HEK293 (cell line): ENCODE measurements at regions not wholly inside any gene's neighbourhood (a gene's known extent, or its start where the extent isn't known, plus 50 kb on each side); places are given as distances from the start of the nearest gene placed in this dataset.

ENCODE experiments used
- CTCF ChIA-PET: fragments of 350-600 bp; formaldehyde crosslinking; extraction: SDS; loops from one replicate; lab custom pipeline; 2021; ENCODE audit warnings: antibody characterized with exemption; lab: Yijun Ruan, JAX
- POLR2A ChIA-PET: fragments of 300-600 bp; formaldehyde crosslinking; extraction: SDS; loops from one replicate; lab custom pipeline; 2020; ENCODE audit warnings: antibody characterized with exemption, inconsistent platforms; lab: Yijun Ruan, JAX
- H3K27ac ChIP-seq: fragments of 200-500 bp; sonication (Bioruptor generic); 2 replicates; pipeline ENCODE4 v1.5.1; 2014; ENCODE audit warnings: low read depth, low read length, control low read depth, inconsistent platforms; ENCODE audit errors: extremely low read depth
- H3K36me3 ChIP-seq, 2 experiments: fragments of 200-500 bp in 1 of 2; sonication (Bioruptor generic) in 1 of 2; 1 replicate in 1 of 2; 2 replicates in 1 of 2; pipeline ENCODE4 v1.5.1; 2014 to 2017; ENCODE audit warnings: inconsistent platforms in 2 of 2, low read length in 2 of 2; ENCODE audit not compliant: control insufficient read depth in 2 of 2, insufficient read depth in 1 of 2
- H3K4me1 ChIP-seq: fragments of 200-500 bp; sonication (Bioruptor generic); 2 replicates; pipeline ENCODE4 v1.5.1; 2014; ENCODE audit warnings: mild to moderate bottlenecking, low read length, inconsistent platforms; ENCODE audit not compliant: control insufficient read depth, insufficient read depth
- H3K4me3 ChIP-seq: 2 replicates; pipeline ENCODE4 v1.5.1; 2011; ENCODE audit warnings: low read depth, mild to moderate bottlenecking, control low read depth, low read length, moderate library complexity
- H3K9me3 ChIP-seq: fragments of 200-500 bp; sonication (Bioruptor generic); 2 replicates; pipeline ENCODE4 v1.5.1; 2014; ENCODE audit warnings: low read depth, low read length, inconsistent platforms; ENCODE audit not compliant: control insufficient read depth, insufficient read depth
- GLI2 ChIP-seq: fragments of 450-650 bp; formaldehyde crosslinking; IDR thresholded peaks from 2 replicates; pipeline ENCODE4; 2017; ENCODE audit warnings: missing biosample characterization, missing genetic modification characterization, low read depth, borderline replicate concordance
- GLI4 ChIP-seq: fragments of 450-650 bp; formaldehyde crosslinking; IDR thresholded peaks from 2 replicates; pipeline ENCODE4 v1.5.1; 2016; ENCODE audit warnings: missing biosample characterization, missing genetic modification characterization
- HIC1 ChIP-seq: fragments of 450-650 bp; formaldehyde crosslinking; IDR thresholded peaks from 2 replicates; pipeline ENCODE4 v1.5.1; 2016; ENCODE audit warnings: missing biosample characterization, missing genetic modification characterization
- KLF10 ChIP-seq: fragments of 450-650 bp; IDR thresholded peaks from 2 replicates; pipeline ENCODE4 v1.5.1; 2018; ENCODE audit warnings: missing biosample characterization, mild to moderate bottlenecking, missing genetic modification characterization
- KLF9 ChIP-seq: fragments of 450-650 bp; formaldehyde crosslinking; IDR thresholded peaks from 2 replicates; pipeline ENCODE4 v1.5.1; 2016; ENCODE audit warnings: missing biosample characterization, missing genetic modification characterization, low read depth
- OSR2 ChIP-seq: fragments of 450-650 bp; formaldehyde crosslinking; IDR thresholded peaks from 2 replicates; pipeline ENCODE4 v1.5.1; 2016; ENCODE audit warnings: missing biosample characterization, missing genetic modification characterization
- PBX3 ChIP-seq: sonication (generic); formaldehyde crosslinking; IDR thresholded peaks from 2 replicates; pipeline ENCODE4 v1.8.1; 2022; ENCODE audit warnings: mild to moderate bottlenecking, moderate library complexity, missing genetic modification reagents
- PRDM10 ChIP-seq: fragments of 450-650 bp; formaldehyde crosslinking; IDR thresholded peaks from 2 replicates; pipeline ENCODE4 v1.5.1; 2016; ENCODE audit warnings: missing biosample characterization, missing genetic modification characterization
- SP2 ChIP-seq: fragments of 450-650 bp; formaldehyde crosslinking; IDR thresholded peaks from 2 replicates; pipeline ENCODE4 v1.5.1; 2016; ENCODE audit warnings: missing biosample characterization, missing genetic modification characterization
- TRIM28 ChIP-seq: IDR thresholded peaks from 2 replicates; pipeline ENCODE4 v1.6.1; 2011; ENCODE audit warnings: low read length, control low read depth, borderline replicate concordance
- ZBTB20 ChIP-seq: fragments of 450-650 bp; formaldehyde crosslinking; IDR thresholded peaks from 2 replicates; pipeline ENCODE4 v1.5.1; 2016; ENCODE audit warnings: missing biosample characterization, missing genetic modification characterization
- ZBTB21 ChIP-seq: fragments of 450-650 bp; formaldehyde crosslinking; IDR thresholded peaks from 2 replicates; pipeline ENCODE4 v1.5.1; 2017; ENCODE audit warnings: missing biosample characterization, missing genetic modification characterization
- ZBTB8A ChIP-seq: fragments of 450-650 bp; formaldehyde crosslinking; IDR thresholded peaks from 2 replicates; pipeline ENCODE4 v1.5.1; 2016; ENCODE audit warnings: missing biosample characterization, missing genetic modification characterization
- ZFP41 ChIP-seq: fragments of 450-650 bp; formaldehyde crosslinking; IDR thresholded peaks from 2 replicates; pipeline ENCODE4 v1.5.1; 2016; ENCODE audit warnings: missing biosample characterization, missing genetic modification characterization, borderline replicate concordance
- ZNF18 ChIP-seq: fragments of 450-650 bp; formaldehyde crosslinking; IDR thresholded peaks from 2 replicates; pipeline ENCODE4 v1.5.1; 2016; ENCODE audit warnings: missing biosample characterization, missing genetic modification characterization
- ZNF37A ChIP-seq: fragments of 450-650 bp; IDR thresholded peaks from 2 replicates; pipeline ENCODE4 v1.5.1; 2018; ENCODE audit warnings: missing biosample characterization, missing genetic modification characterization
- ZNF548 ChIP-seq: fragments of 450-650 bp; formaldehyde crosslinking; IDR thresholded peaks from 2 replicates; pipeline ENCODE4 v1.5.1; 2016; ENCODE audit warnings: missing biosample characterization, missing genetic modification characterization
- ZNF558 ChIP-seq: fragments of 450-650 bp; formaldehyde crosslinking; IDR thresholded peaks from 2 replicates; pipeline ENCODE4 v1.5.1; 2016; ENCODE audit warnings: missing biosample characterization, missing genetic modification characterization
- ZNF629 ChIP-seq: fragments of 450-650 bp; formaldehyde crosslinking; IDR thresholded peaks from 2 replicates; pipeline ENCODE4 v1.5.1; 2017; ENCODE audit warnings: missing biosample characterization, missing genetic modification characterization
- ZNF645 ChIP-seq: fragments of 450-650 bp; formaldehyde crosslinking; IDR thresholded peaks from 2 replicates; pipeline ENCODE4; 2016; ENCODE audit warnings: missing biosample characterization, missing genetic modification characterization
- ZNF658 ChIP-seq: fragments of 450-650 bp; formaldehyde crosslinking; IDR thresholded peaks from 2 replicates; pipeline ENCODE4; 2016; ENCODE audit warnings: missing biosample characterization, missing genetic modification characterization
- ZNF677 ChIP-seq: fragments of 450-650 bp; IDR thresholded peaks from 2 replicates; pipeline ENCODE4 v1.5.0; 2018; ENCODE audit warnings: missing biosample characterization, mild to moderate bottlenecking, missing genetic modification characterization, moderate library complexity
- ZNF701 ChIP-seq: fragments of 450-650 bp; formaldehyde crosslinking; IDR thresholded peaks from 2 replicates; pipeline ENCODE4 v1.5.1; 2016; ENCODE audit warnings: missing biosample characterization, missing genetic modification characterization
- ZNF792 ChIP-seq: fragments of 450-650 bp; formaldehyde crosslinking; IDR thresholded peaks from 2 replicates; pipeline ENCODE4 v1.5.1; 2016; ENCODE audit warnings: missing biosample characterization, missing genetic modification characterization
- ZSCAN16 ChIP-seq: fragments of 450-650 bp; formaldehyde crosslinking; IDR thresholded peaks from 2 replicates; pipeline ENCODE4 v1.5.1; 2016; ENCODE audit warnings: missing biosample characterization, missing genetic modification characterization
- ZSCAN23 ChIP-seq: fragments of 450-650 bp; formaldehyde crosslinking; IDR thresholded peaks from 2 replicates; pipeline ENCODE4 v1.5.1; 2016; ENCODE audit warnings: missing biosample characterization, missing genetic modification characterization

GRCh38 chr4:141417387-141417786 is 196.7 kb downstream of the ZNF330 start:
- H3K4me1 ChIP-seq: no peaks in the 10 kb centered on the region
- H3K27ac ChIP-seq: no peak overlapping the region; the same call in 1 of the 2 replicates
- H3K9me3 ChIP-seq: no peaks in the 10 kb centered on the region
- no peak overlapping the region for H3K4me3 ChIP-seq
- H3K36me3 ChIP-seq: no peaks in the 10 kb centered on the region
- ChIA-PET POLR2A (no interaction called here), CTCF (no interaction called here)
- peak; percentile 18; the same call in 1 of the 2 replicates for TF ChIP-seq PRDM10
- no peak for TF ChIP-seq ZNF677 (tag by site-specific recombination)
- no peak for TF ChIP-seq HIC1 (tag by site-specific recombination)
- no peak for TF ChIP-seq PBX3 (CRISPR knock-in tag)

GRCh38 chr4:141425124-141425523 is 204.4 kb downstream of the ZNF330 start:
- Histone ChIP-seq H3K9me3 (no peaks in the 10 kb centered on the region), H3K4me1 (no peaks in the 10 kb centered on the region), H3K4me3 (no peak overlapping the region), H3K27ac (no peak overlapping the region), H3K36me3 (no peaks in the 10 kb centered on the region)
- ChIA-PET CTCF (no interaction called here), POLR2A (no interaction called here)
- TF ChIP-seq ZBTB21: no peak
- TF ChIP-seq ZNF701 (tag by site-specific recombination): no peak
- TF ChIP-seq ZFP41 (tag by site-specific recombination): no peak
- TF ChIP-seq TRIM28: no peak
- TF ChIP-seq ZNF658: no peak
- TF ChIP-seq SP2 (tag by site-specific recombination): no peak
- TF ChIP-seq KLF9: no peak
- no peak for TF ChIP-seq ZNF548 (tag by site-specific recombination)
- no peak for TF ChIP-seq ZSCAN16 (tag by site-specific recombination)
- TF ChIP-seq ZNF645 (tag by site-specific recombination): no peak
- TF ChIP-seq ZNF792 (tag by site-specific recombination): no peak
- no peak for TF ChIP-seq ZSCAN23 (tag by site-specific recombination)
- TF ChIP-seq ZBTB8A (tag by site-specific recombination): no peak
- TF ChIP-seq GLI2 (tag by site-specific recombination): no peak
- TF ChIP-seq ZNF18: no peak
- no peak for TF ChIP-seq GLI4 (tag by site-specific recombination)
- peak; percentile 54 for TF ChIP-seq OSR2 (tag by site-specific recombination)
- no peak for TF ChIP-seq KLF10 (tag by site-specific recombination)
- TF ChIP-seq ZBTB20: peak; percentile 37; the same call in 1 of the 2 replicates
- TF ChIP-seq ZNF558 (tag by site-specific recombination): 0 out of 2 replicates have a peak, but pooled peaks have one; percentile 37
- no peak for TF ChIP-seq ZNF37A (tag by site-specific recombination)
- 0 out of 2 replicates have a peak, but pooled peaks have one; percentile 27 for TF ChIP-seq ZNF629 (tag by site-specific recombination)
